Cardiac muscle cell (in vitro differentiated cells and primary cell): ENCODE measurements at regions not wholly inside any gene's neighbourhood (a gene's known extent, or its start where the extent isn't known, plus 50 kb on each side); places are given as distances from the start of the nearest gene placed in this dataset.

Source experiments
- DNase-seq, 2 donors: peaks; one replicate each; pipeline versions ENCODE4 v3.0.0 to v3.0.0-alpha.2; 2010 to 2017; ENCODE audit warnings: low read depth in 1 of 2, low spot score in 1 of 2
- H3K27ac ChIP-seq: fragments of 200-600 bp; sonication (generic); 2 replicates; pipeline ENCODE4 v1.5.1; 2016
- H3K27me3 ChIP-seq: fragments of 200-600 bp; sonication (generic); 2 replicates; pipeline ENCODE4 v1.6.0; 2016; ENCODE audit warnings: control low read depth
- H3K36me3 ChIP-seq: fragments of 200-600 bp; sonication (generic); 2 replicates; pipeline ENCODE4 v1.5.1; 2016; ENCODE audit warnings: control low read depth
- H3K4me1 ChIP-seq: fragments of 200-600 bp; sonication (generic); 2 replicates; pipeline ENCODE4 v1.8.1; 2017; ENCODE audit warnings: low read depth, mild to moderate bottlenecking, mixed run types
- H3K4me3 ChIP-seq: fragments of 200-600 bp; sonication (generic); 2 replicates; pipeline ENCODE4 v1.5.1; 2016; ENCODE audit warnings: mild to moderate bottlenecking
- H3K9me3 ChIP-seq: fragments of 200-600 bp; sonication (generic); 2 replicates; pipeline ENCODE4 v1.5.1; 2017; ENCODE audit warnings: low read depth, mild to moderate bottlenecking, control low read depth
- TF ChIP-seq, protein P1 (sequence below): IDR thresholded peaks from 2 replicates; pipeline ENCODE4 v1.5.1; 2012; ENCODE audit warnings: low read depth, mild to moderate bottlenecking, low read length

GRCh38 chr1:221510793-221511503 is 230.9 kb downstream of the DUSP10 start:
- peak in 1 of 2 donors; percentile 29 for DNase-seq
- no peak overlapping the region for H3K4me3 ChIP-seq
- H3K4me1 ChIP-seq: peaks cover 40% of the 10 kb centered on the region
- no peaks in the 10 kb centered on the region for H3K36me3 ChIP-seq
- no peaks in the 10 kb centered on the region for H3K27me3 ChIP-seq
- TF ChIP-seq, protein P1, sequence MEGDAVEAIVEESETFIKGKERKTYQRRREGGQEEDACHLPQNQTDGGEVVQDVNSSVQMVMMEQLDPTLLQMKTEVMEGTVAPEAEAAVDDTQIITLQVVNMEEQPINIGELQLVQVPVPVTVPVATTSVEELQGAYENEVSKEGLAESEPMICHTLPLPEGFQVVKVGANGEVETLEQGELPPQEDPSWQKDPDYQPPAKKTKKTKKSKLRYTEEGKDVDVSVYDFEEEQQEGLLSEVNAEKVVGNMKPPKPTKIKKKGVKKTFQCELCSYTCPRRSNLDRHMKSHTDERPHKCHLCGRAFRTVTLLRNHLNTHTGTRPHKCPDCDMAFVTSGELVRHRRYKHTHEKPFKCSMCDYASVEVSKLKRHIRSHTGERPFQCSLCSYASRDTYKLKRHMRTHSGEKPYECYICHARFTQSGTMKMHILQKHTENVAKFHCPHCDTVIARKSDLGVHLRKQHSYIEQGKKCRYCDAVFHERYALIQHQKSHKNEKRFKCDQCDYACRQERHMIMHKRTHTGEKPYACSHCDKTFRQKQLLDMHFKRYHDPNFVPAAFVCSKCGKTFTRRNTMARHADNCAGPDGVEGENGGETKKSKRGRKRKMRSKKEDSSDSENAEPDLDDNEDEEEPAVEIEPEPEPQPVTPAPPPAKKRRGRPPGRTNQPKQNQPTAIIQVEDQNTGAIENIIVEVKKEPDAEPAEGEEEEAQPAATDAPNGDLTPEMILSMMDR: no peak
- H3K27ac ChIP-seq: peak overlapping the region; percentile 80
- no peaks in the 10 kb centered on the region for H3K9me3 ChIP-seq

GRCh38 chr1:221511797-221512196 is 230.1 kb downstream of the DUSP10 start:
- H3K4me1 ChIP-seq: peaks cover 40% of the 10 kb centered on the region
- H3K27ac ChIP-seq: peak overlapping the region; percentile 80
- H3K27me3 ChIP-seq: no peaks in the 10 kb centered on the region
- peak in 1 of 2 donors; percentile 35 for DNase-seq
- no peaks in the 10 kb centered on the region for H3K9me3 ChIP-seq
- H3K36me3 ChIP-seq: no peaks in the 10 kb centered on the region
- no peak overlapping the region for H3K4me3 ChIP-seq
- TF ChIP-seq, protein P1: no peak

DNA sequence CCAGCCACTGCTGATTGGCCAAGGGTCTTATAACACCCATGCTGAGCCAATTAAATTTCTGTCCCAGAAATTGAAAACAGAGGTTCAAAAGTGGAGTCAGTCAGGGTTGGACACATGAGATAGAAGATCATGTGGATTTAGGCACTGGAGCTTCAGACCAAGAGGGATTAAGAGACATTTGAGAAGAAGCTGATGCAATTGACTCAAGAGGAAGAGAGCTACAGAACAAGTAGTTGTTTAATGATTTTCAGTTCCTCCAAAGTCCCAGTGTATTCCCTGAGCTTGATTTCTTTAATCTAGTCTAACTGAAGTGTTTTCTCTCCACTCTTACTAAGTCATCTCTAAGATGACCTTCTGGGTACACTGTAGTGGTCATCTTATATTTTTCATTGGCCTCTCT is 227.1 kb downstream of the DUSP10 start:
- Histone ChIP-seq H3K4me1 (peaks cover 44% of the 10 kb centered on the region), H3K9me3 (no peaks in the 10 kb centered on the region), H3K4me3 (no peak overlapping the region), H3K27me3 (no peaks in the 10 kb centered on the region), H3K36me3 (no peaks in the 10 kb centered on the region), H3K27ac (no peak overlapping the region)
- TF ChIP-seq, protein P1: no peak
- no peak for DNase-seq

DNA sequence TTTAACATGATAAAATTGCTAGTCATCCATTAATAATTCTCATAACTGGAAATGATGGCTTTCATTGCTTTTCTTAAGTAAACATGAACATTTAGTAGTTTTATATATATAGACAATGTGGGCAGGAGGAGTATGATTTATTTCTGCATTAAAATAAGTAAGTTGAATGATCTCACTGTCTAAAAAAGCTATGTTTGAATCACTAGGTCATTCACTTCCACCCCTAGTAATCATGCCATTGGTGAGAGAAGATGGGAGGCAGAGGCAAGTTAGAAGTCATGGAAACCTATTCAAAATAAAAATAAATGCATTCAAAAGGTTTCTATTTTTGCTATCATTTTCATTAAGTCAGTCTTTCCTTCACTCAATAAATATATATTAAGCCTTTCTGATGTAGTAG is 226.4 kb downstream of the DUSP10 start:
- TF ChIP-seq, protein P1: no peak
- Histone ChIP-seq H3K9me3 (no peaks in the 10 kb centered on the region), H3K4me1 (peaks cover 37% of the 10 kb centered on the region), H3K27me3 (no peaks in the 10 kb centered on the region), H3K27ac (no peak overlapping the region), H3K36me3 (no peaks in the 10 kb centered on the region), H3K4me3 (no peak overlapping the region)
- no peak for DNase-seq

DNA sequence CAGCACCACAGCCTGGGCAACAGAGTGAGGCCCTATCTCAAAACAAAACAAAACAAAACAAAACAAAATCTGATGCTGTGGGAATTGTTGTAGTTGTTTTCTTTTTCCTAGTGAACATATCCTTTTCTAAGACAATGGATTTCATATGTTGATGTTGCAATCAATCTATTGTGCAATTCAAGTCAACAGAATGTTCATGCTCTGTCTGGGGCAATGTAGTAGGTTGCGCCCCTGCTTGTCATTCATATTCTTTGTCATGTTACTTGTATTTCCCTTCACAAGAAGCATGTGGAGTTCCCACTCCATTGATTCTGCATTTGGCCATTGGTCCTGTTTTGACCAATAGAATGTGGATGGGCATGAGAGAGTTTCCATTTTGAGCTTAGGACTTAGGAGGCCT is 223.9 kb downstream of the DUSP10 start:
- peaks cover 13% of the 10 kb centered on the region for H3K4me1 ChIP-seq

More for the DNA sequence above, 223.9 kb downstream of the DUSP10 start:
- Histone ChIP-seq H3K36me3 (no peaks in the 10 kb centered on the region), H3K27ac (no peak overlapping the region), H3K27me3 (no peaks in the 10 kb centered on the region), H3K9me3 (no peaks in the 10 kb centered on the region), H3K4me3 (no peak overlapping the region)
- DNase-seq: peak in 1 of 2 donors; percentile 64
- TF ChIP-seq, protein P1: no peak
